OCI-LY1 (cell line): ENCODE measurements at regions not wholly inside any gene's neighbourhood (a gene's known extent, or its start where the extent isn't known, plus 50 kb on each side); places are given as distances from the start of the nearest gene placed in this dataset.

ENCODE experiments used
- H2AFZ ChIP-seq: fragments of 200-600 bp; sonication (generic), shearing (Covaris generic); 2 replicates; pipeline ENCODE4 v1.6.0; 2014; ENCODE audit warnings: antibody characterized with exemption, mild to moderate bottlenecking, low read length
- H3F3A ChIP-seq: fragments of 200-600 bp; sonication (generic), shearing (Covaris generic); 2 replicates; pipeline ENCODE4 v1.6.0; 2014; ENCODE audit warnings: mild to moderate bottlenecking, antibody characterized with exemption, low read length, moderate library complexity; ENCODE audit not compliant: insufficient read depth
- H3K27ac ChIP-seq: fragments of 200-600 bp; sonication (generic); 2 replicates; pipeline ENCODE4 v1.5.1; 2014; ENCODE audit warnings: low read length, mixed run types, mild to moderate bottlenecking, low read depth; ENCODE audit not compliant: poor library complexity, severe bottlenecking
- H3K27me3 ChIP-seq: fragments of 200-600 bp; sonication (generic); 2 replicates; pipeline ENCODE4 v1.6.0; 2014; ENCODE audit warnings: antibody characterized with exemption, mild to moderate bottlenecking, low read length, moderate library complexity; ENCODE audit not compliant: insufficient read depth
- H3K36me3 ChIP-seq: fragments of 200-600 bp; sonication (generic); 2 replicates; pipeline ENCODE4 v1.6.1; 2014; ENCODE audit warnings: mild to moderate bottlenecking, antibody characterized with exemption, low read length, moderate library complexity, mixed read lengths; ENCODE audit not compliant: insufficient read depth
- H3K4me1 ChIP-seq: fragments of 200-600 bp; sonication (generic); 2 replicates; pipeline ENCODE4 v1.5.1; 2014; ENCODE audit warnings: mild to moderate bottlenecking, low read length, moderate library complexity; ENCODE audit not compliant: insufficient read depth, severe bottlenecking
- H3K4me2 ChIP-seq: fragments of 200-600 bp; sonication (generic), shearing (Covaris generic); 2 replicates; pipeline ENCODE4 v1.6.1; 2014; ENCODE audit warnings: low read length
- H3K4me3 ChIP-seq: fragments of 200-600 bp; sonication (generic); 2 replicates; pipeline ENCODE4 v1.5.1; 2014; ENCODE audit warnings: low read length, low read depth, mild to moderate bottlenecking, mixed read lengths; ENCODE audit not compliant: poor library complexity, severe bottlenecking
- H3K79me2 ChIP-seq: fragments of 200-600 bp; shearing (Covaris generic); 2 replicates; pipeline ENCODE4 v1.6.1; 2016; ENCODE audit warnings: mixed run types, low read length, mixed read lengths; ENCODE audit not compliant: insufficient read depth
- H3K9ac ChIP-seq: fragments of 200-600 bp; sonication (generic), shearing (Covaris generic); 2 replicates; pipeline ENCODE4 v1.6.1; 2014; ENCODE audit warnings: mild to moderate bottlenecking, low read length, mixed read lengths
- H3K9me2 ChIP-seq: fragments of 200-600 bp; sonication (generic), shearing (Covaris generic); 2 replicates; pipeline ENCODE4 v1.6.1; 2014; ENCODE audit warnings: low read depth, mild to moderate bottlenecking, low read length, mixed read lengths
- H3K9me3 ChIP-seq: fragments of 200-600 bp; shearing (Covaris generic); 2 replicates; pipeline ENCODE4 v1.6.1; 2014; ENCODE audit warnings: low read length, mixed read lengths
- H4K20me1 ChIP-seq: fragments of 200-600 bp; sonication (generic), shearing (Covaris generic); 2 replicates; pipeline ENCODE4 v1.6.0; 2016; ENCODE audit warnings: mild to moderate bottlenecking, low read length; ENCODE audit not compliant: insufficient read depth
- EZH2 ChIP-seq: fragments of 200-600 bp; sonication (generic), shearing (Covaris generic); IDR thresholded peaks from 2 replicates; pipeline ENCODE4 v1.8.0; 2017; ENCODE audit warnings: borderline replicate concordance, mixed run types, mild to moderate bottlenecking, antibody characterized with exemption, low read length, moderate library complexity, mixed read lengths
- TF ChIP-seq, protein P1 (sequence below): fragments of 200-600 bp; sonication (generic), shearing (Covaris generic); IDR thresholded peaks from 2 replicates; pipeline ENCODE4 v1.5.1; 2017; ENCODE audit warnings: mild to moderate bottlenecking, antibody characterized with exemption, low read length, moderate library complexity, mixed read lengths

- no peak overlapping the region for H2AFZ ChIP-seq
- H3F3A ChIP-seq, result no peaks in the 10 kb centered on the region
- no peak for TF ChIP-seq EZH2
- H3K4me2 ChIP-seq, result no peak overlapping the region
- H3K9me2 ChIP-seq, result no peaks in the 10 kb centered on the region
- no peaks in the 10 kb centered on the region for H3K27me3 ChIP-seq
- H3K4me3 ChIP-seq, result no peak overlapping the region
- no peak overlapping the region for H3K9ac ChIP-seq
- H3K4me1 ChIP-seq, result no peaks in the 10 kb centered on the region
- no peaks in the 10 kb centered on the region for H3K36me3 ChIP-seq
- H3K9me3 ChIP-seq, result no peaks in the 10 kb centered on the region
- no peaks in the 10 kb centered on the region for H3K79me2 ChIP-seq
- H4K20me1 ChIP-seq, result no peaks in the 10 kb centered on the region
- H3K27ac ChIP-seq, result no peak overlapping the region
Observed at GRCh38 chr6:146990284-146990683, 213.9 kb upstream of the STXBP5 start.

- Histone ChIP-seq H3K27me3 (no peaks in the 10 kb centered on the region), H3F3A (no peaks in the 10 kb centered on the region), H3K9ac (no peak overlapping the region), H3K27ac (no peak overlapping the region), H3K36me3 (no peaks in the 10 kb centered on the region), H3K9me2 (no peaks in the 10 kb centered on the region), H4K20me1 (no peaks in the 10 kb centered on the region), H3K79me2 (no peaks in the 10 kb centered on the region), H3K4me1 (no peaks in the 10 kb centered on the region), H2AFZ (no peak overlapping the region), H3K4me3 (no peak overlapping the region), H3K4me2 (no peak overlapping the region), H3K9me3 (no peaks in the 10 kb centered on the region)
- TF ChIP-seq, protein P1, sequence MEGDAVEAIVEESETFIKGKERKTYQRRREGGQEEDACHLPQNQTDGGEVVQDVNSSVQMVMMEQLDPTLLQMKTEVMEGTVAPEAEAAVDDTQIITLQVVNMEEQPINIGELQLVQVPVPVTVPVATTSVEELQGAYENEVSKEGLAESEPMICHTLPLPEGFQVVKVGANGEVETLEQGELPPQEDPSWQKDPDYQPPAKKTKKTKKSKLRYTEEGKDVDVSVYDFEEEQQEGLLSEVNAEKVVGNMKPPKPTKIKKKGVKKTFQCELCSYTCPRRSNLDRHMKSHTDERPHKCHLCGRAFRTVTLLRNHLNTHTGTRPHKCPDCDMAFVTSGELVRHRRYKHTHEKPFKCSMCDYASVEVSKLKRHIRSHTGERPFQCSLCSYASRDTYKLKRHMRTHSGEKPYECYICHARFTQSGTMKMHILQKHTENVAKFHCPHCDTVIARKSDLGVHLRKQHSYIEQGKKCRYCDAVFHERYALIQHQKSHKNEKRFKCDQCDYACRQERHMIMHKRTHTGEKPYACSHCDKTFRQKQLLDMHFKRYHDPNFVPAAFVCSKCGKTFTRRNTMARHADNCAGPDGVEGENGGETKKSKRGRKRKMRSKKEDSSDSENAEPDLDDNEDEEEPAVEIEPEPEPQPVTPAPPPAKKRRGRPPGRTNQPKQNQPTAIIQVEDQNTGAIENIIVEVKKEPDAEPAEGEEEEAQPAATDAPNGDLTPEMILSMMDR, result no peak
- TF ChIP-seq EZH2, result no peak
Observed at GRCh38 chr6:146990821-146991798, 213.1 kb upstream of the STXBP5 start.

DNA sequence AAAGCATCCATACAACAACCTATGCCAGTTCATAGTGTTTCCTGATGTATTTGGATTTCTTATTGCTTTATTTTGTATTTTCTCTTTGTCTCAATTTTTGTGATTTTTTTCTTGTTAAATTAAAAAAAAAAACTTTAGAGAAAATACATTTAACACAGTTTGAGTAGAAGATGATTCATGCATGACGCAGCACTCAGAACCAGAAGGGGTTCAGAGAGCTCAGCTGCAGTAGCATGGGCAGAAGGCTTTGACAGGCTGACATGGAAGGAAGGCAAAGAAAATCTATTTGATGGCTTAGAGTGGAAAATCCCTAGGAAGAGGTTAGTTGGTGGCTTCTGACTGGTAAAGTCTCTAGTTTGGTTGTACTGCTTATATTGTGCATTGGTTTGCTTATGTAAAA is 207.2 kb upstream of the STXBP5 start:
- no peaks in the 10 kb centered on the region for H3K9me3 ChIP-seq
- H3F3A ChIP-seq, result no peaks in the 10 kb centered on the region
- H4K20me1 ChIP-seq, result no peaks in the 10 kb centered on the region
- no peak overlapping the region for H3K27ac ChIP-seq
- H3K9me2 ChIP-seq, result no peaks in the 10 kb centered on the region
- no peak overlapping the region for H3K4me2 ChIP-seq
- no peak overlapping the region for H2AFZ ChIP-seq
- H3K79me2 ChIP-seq, result no peaks in the 10 kb centered on the region
- no peak overlapping the region for H3K9ac ChIP-seq
- no peaks in the 10 kb centered on the region for H3K27me3 ChIP-seq
- H3K36me3 ChIP-seq, result no peaks in the 10 kb centered on the region
- no peaks in the 10 kb centered on the region for H3K4me1 ChIP-seq
- TF ChIP-seq, protein P1, result no peak
- no peak for TF ChIP-seq EZH2
- H3K4me3 ChIP-seq, result no peak overlapping the region
